ENCODE measurements at regions not wholly inside any gene's neighbourhood (a gene's known extent, or its start where the extent isn't known, plus 50 kb on each side); places are given as distances from the start of the nearest gene placed in this dataset.

DNA sequence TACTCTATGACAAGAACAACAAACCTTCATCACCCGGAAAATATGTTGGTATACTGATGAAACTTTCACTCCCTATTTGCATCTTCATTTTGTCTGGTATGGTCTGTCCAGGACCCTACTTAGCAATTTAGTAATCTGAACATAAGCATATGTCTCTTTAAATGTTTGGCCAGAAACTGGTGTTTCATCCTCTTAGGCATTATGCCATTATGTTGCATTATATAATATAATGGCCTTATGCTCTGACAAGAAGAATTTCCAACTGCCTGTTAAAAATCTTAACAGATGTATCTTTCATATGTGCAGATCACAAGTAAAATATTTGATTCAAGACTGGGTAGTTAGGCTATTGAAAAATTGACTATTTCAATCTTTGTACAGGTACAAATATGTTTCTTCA is 610.6 kb upstream of the PRR20A start:
- TF ChIP-seq, protein P1, sequence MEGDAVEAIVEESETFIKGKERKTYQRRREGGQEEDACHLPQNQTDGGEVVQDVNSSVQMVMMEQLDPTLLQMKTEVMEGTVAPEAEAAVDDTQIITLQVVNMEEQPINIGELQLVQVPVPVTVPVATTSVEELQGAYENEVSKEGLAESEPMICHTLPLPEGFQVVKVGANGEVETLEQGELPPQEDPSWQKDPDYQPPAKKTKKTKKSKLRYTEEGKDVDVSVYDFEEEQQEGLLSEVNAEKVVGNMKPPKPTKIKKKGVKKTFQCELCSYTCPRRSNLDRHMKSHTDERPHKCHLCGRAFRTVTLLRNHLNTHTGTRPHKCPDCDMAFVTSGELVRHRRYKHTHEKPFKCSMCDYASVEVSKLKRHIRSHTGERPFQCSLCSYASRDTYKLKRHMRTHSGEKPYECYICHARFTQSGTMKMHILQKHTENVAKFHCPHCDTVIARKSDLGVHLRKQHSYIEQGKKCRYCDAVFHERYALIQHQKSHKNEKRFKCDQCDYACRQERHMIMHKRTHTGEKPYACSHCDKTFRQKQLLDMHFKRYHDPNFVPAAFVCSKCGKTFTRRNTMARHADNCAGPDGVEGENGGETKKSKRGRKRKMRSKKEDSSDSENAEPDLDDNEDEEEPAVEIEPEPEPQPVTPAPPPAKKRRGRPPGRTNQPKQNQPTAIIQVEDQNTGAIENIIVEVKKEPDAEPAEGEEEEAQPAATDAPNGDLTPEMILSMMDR (IDR thresholded peaks at IDR 0.05; ENCODE audit: low read depth, low read length, poor library complexity, severe bottlenecking) = no peak
- no peak for TF ChIP-seq EZH2phosphoT487 (IDR thresholded peaks at IDR 0.05; ENCODE audit: borderline replicate concordance, low read length)
